CD4-positive, alpha-beta T cell treated with Interleukin-10 for 1 hour (primary cell): ENCODE measurements at regions not wholly inside any gene's neighbourhood (a gene's known extent, or its start where the extent isn't known, plus 50 kb on each side); places are given as distances from the start of the nearest gene placed in this dataset.

Source experiments
- DNase-seq: peaks from one replicate; pipeline ENCODE4 v3.0.0-alpha.2; 2020

DNA sequence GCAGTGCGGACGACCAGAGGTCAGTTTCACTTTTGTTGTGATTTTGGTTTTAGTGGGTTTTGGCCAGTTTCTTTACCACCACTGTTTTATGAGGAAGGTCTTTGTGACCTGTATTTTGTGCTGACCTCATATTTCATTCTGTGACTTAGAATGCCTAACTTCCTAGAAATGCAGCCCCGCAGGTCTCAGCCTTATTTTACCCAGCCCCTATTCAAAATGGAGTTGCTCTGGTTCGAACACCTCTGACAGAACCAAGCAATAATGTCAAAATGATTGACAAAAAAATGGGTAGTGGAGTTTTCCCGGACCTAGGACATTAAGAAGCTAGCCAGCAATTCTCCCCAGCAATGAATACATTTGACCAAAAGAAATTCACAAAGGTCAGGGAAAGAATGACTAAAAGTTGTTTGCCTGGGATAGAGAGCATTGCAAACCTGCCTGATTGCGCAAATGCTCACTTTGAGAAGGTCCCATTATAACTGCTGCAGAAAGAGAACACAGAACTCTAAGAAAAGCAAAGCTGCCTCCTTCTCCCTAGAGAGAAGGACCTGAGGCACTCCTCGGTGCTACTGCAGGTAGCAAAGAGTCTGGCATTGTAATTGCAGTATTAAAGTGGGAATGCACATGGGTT lies 288.8 kb downstream of the ADGB start:
- no peak for DNase-seq

DNA sequence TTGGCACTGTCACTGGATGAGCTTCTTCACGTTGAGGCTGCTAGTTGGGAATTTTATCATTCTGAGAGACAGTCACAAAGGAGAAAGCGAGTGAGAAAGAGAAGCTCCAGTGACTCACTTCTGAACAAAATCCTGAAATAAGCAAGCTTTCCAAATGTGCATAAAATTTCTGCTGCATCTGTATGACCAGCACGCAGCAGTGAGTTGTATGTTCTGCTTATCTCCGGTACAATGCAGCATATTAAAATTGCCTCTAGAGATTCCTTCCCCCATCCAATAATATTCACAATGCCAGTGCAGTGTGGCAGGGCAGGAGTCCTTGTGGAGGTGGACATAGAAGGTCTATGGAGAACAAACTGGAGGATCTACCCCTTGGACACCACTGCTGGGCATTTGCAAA lies 290.5 kb downstream of the ADGB start:
- DNase-seq = no peak

DNA sequence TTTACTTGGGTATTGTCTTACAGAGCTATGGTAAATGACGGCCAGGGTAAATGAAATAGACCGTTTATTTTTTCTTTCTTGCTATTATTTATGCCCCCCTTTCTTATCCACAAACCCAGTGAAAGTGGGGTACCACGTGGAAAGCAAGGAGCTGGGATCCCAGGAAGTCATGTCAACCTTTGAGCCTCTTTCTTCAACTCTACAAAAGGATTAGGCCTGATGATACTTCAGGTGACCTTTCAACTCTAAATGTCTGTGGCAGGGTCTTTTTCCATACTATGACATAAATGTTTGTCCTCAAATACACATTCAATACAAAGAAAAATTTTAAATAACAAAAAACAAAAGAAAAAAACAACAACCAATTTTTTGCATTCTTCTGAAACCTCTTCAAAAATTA lies 291.4 kb downstream of the ADGB start:
- no peak for DNase-seq

DNA sequence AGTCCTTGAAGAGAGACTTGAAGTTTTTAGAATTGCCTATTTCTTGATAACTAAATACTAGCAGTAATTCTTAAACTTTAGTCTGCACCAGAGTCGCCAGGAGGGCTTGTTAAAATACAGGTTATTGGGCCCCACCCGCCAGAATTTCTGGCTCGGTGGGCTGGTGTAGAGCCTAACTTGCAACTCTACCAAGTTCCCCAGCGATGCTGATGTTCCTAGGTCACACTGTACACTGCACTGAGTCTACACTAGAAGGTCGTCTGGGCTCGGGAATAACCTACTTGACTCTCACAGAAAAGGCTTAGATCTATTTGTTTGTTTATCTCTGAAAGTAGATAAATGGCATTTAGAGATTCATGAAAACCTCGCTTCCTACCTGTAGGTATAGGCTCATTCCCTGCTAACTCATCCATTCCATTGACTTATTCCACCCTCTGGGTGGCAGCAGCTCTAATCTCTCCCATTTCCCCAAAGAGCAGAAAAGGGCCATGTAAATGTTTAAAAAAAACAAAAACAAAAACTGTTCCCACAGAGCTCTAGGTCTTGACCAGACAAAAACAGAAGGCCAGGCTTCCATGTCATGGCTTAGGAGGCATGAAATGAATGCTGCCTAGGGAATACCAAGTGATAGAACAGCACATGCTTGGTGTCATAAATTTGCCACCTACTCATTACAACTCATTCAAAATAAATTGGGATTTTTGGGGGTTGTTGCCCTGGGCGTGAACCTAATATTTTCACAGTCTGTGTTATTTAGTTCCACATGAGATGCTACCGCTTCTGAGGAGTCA lies 292.1 kb downstream of the ADGB start:
- DNase-seq = no peak

DNA sequence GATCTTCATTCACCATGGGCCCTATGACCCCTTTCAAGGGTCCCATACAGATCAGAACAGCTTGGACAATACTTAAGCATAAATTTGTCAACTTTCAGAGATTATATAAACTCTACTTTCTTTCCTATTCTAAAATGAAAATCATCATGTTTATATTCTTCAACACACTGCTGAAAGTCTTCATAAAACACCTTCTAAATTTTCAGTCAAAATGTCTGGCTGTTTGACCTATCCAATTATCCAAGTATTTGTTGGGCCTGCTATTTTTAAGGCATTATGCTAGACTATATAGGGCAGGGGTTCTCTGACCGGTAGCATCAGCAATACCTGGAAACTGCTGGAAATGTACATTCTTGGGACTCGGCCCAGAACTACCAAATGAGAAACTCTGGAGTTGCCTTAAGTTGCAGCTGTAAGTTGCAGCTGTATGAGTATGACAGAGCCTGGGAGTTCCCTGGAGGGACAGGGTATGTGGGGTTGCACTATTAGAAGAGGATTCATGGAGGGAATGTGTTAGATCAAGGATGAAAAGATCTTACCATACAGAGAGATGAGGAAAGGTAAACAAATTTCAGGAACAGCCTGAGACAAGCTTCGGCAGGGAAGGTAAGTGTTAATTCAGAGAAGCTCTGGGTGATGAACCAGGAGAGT lies 293.0 kb downstream of the ADGB start:
- no peak for DNase-seq

DNA sequence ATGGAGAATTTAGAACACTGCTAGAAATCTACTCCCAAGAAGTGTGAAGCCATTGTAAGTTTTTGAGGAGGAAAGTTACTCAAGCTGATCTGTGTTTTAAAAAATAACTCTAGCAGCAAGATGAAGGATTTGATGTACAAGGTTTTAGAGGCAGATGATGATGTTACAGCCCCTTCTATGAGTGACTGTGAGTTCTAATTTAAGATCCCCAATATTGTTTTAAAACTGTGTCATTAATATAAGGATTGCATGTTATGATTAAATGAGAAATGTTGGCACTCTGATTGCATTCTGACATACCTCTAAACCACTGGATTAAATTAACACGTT lies 293.5 kb downstream of the ADGB start:
- no peak for DNase-seq

DNA sequence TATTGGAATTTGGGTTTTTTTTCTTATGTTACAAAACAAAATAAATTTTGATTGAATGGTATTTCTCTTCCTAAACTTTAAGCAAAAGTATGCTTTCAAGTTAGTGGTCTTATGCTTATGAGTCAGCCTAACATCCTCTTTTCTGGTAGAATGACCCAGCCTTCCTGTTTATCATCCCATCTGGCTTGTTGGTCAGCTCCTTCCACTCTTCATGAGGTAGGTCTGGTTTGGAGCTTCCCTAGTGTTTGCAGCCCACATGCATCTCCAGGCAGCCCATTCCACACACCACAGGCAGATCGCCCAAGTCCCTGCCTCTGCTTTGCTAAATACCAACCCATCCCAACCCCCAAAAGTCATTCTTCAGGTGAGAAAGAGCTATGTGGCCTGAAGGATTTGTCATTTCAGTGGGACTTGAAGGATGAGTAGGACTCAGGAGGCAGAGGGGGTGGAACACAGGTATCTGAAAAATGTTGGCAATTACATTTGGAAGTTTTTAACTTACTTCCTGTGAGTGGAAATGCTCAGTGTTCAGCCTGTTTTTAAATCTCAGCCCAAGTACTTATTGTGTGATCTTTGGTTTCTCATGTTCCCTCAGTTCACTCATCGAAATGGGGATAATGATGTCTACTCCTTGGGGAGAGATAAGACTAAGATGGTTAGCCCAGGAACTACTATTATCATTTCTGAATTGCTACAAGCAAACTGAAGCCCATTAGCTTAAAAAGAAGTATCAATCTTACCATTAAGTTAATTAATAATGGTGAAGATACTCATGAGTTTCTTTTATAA lies 294.0 kb downstream of the ADGB start:
- no peak for DNase-seq

DNA sequence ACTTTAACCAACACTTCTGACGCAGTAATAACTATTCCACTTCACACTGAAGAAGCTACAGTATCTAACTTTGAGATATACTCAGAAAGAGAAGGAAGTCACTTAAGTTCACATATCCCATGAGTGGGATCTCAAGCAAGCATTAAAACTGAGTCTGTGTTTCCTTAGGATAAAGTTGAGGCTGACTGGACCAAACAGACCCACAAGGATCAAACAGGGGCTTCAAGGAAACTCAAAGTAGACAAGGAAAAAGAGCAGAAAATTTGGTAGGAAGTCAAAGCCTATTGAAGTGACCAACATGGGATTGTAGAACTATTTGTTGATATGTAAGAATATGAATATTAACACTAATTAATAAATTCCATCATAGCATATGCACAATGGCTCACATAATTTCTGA lies 294.9 kb downstream of the ADGB start:
- no peak for DNase-seq

DNA sequence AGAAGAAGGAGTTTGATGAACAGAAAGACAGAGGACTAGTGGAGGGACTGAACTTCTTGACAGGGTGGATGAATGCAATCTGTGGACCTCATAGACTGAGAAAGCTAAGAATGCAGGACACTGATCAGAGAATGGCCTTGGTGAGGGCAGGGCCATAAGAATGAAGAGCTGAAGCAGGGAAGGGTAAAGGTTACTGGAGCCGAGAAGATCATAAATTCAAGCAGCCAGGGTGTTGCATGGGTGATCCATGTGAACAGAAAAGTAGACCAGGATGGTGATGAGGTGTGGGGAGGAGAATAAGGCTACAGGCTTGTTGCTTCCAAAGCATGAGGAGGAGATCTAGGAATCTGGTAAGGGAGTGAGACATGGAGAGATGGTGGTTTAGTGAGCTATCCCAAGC lies 295.9 kb downstream of the ADGB start:
- DNase-seq = no peak

DNA sequence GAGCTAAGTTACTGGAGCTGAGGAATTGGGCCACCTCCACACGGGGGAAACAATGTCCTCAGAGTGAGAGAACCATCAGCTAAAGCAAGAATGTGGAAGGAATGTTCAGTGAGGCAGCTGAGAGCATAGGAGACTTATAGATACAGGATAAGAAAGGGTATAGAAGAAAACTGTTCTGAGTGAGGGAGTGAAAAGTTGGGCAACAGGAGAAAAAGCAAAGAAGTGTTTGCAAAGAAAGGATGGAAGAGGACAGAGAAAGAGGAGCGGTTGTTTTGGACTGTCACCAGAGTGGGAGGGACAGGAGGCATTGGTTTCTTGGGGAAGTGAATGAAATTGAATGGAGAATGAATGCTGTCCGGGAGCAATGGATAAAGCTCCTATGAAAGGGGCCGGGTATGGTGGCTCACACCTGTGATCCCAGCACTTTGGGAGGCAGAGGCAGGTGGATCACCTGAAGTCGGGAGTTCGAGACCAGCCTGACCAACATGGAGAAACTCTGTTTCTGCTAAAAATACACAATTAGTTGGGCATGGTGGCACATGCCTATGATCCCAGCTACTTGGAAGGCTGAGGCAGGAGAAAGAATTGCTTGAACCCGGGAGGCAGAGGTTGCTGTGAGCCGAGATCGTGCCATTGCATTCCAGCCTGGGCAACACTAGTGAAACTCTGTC lies 296.5 kb downstream of the ADGB start:
- DNase-seq = no peak

DNA sequence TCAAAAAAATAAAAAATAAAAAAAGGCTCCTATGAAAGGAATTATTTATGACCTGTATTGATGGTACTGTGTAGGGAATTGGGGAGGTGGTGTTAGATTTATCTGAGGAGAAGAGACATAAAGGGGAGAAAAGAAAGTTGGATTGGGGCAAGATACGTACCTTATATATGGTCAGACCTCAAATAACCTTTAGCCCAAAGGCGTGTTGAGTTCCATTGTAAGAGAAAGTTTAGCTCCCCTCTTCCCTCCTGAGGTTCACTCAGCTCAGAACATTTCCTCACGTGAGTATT lies 296.9 kb downstream of the ADGB start:
- DNase-seq = no peak

DNA sequence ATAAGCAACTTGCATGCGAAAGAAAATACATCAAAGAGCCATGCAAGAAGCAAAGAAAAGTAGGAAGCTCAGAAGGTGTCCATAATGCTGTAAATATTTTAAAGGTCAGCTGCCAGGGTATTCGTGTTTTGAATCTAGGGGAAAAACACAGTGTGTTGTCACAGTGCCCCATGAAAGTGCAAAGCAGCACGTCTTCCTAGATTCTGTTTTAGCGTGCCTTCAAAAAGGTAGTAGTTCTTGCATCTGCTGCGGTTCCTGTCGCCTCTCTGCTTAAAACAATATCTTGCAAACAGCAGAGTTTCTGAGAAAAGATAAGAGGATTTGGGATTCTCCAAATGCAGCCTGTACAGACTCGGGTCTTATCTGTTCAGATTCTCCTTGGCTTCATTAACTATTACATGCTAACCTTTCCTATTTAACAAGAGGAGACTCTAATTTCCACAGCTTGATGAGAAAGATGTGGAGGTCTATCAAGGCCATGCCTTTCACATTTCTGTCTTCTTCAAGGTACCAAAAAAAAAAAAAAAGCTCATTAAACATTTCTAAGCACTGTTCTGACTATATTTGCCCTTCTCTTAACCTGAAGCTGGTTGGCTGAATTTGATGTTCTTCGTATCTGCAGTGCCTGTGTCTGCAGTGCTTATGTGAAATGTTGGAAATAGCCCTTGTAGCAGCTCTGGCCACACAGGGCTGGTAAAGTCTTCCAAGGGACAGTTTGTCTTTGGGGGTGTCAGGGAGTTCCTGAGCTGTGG lies 297.5 kb downstream of the ADGB start:
- DNase-seq = no peak

DNA sequence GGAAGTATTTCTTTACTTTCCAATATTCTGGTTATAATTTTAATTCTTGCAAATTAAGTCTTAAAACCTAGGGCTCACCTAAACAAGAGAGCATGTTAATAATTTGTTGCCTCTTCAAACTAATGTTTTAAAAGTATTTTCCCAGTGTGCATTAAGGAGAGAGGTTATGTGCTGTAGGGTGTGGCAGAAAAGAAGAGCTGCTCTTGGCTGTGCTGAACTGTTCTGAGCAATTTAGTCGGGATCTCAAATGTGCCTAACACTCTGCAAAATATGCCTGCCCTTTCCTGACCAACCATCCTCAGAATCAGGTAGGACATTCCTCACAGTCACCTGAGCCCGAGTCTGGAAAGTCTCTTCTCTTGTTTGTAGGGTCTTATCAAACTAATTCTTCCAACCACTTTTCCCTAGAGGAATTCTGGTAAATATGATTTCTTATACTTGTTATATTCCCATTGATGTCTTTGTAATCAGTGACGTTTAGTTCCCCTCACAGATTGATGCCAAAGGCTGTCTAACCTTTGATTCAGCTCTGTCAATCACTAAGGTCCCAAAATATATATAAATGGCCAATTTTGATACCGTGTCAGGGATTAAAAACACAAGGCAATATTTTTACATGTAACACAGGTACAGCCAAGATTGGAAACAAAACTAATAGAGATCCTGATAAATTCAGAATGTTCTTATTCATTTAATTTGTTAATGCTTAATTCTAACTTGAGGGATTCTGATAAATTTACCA lies 298.4 kb downstream of the ADGB start:
- DNase-seq = no peak

DNA sequence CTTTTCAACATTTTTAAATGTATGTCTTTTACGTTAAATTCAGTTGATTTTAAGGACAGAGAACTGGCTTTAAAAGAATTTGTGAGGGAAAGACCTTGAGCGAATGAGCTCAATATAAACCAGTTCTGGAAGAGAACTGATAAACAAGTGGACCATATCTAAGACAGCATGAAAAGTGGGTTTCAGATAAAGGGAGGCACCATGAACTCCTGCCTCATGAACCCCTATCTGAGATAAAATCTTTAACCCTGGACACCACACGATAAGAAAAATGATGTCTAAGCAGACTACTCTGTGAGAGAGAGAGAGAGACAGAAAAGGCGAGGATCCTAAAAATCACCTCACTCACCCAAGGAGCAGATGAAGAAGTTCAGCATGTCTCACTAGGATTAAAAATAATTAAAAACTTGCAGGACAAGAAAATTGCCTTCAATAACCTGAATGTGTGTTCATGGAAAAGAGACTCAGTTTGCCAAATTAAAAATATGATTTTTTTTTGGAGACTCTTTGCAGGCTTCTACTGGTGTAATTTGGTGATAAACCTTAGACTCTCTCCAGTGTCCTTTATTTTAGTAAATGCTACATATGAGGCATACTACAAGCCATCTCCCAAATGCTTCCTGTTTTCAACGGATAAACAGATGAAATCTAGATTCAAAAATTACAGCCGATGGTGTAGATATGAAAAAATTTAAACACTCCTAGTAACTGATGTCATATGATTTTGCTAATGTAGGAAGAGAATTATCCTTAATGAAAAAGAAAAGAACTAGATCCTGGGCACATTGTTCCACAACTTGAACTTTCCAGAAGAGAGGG lies 299.5 kb downstream of the ADGB start:
- DNase-seq = no peak

DNA sequence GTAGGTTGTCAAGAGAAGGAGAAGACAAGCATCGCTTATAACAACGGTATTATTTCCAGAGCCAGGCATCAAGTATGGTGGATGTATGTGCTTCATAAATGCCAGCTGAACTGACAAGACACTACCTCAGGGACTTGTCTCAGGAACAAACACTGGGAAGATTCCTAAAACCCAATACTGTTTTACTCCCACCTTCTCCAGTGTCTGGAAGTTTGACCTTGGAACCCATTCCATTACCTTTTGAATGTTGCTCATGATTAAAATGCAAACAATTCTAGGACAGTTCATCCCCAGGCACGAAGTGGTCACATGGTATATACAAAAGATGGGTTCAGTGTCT lies 300.1 kb downstream of the ADGB start:
- no peak for DNase-seq

DNA sequence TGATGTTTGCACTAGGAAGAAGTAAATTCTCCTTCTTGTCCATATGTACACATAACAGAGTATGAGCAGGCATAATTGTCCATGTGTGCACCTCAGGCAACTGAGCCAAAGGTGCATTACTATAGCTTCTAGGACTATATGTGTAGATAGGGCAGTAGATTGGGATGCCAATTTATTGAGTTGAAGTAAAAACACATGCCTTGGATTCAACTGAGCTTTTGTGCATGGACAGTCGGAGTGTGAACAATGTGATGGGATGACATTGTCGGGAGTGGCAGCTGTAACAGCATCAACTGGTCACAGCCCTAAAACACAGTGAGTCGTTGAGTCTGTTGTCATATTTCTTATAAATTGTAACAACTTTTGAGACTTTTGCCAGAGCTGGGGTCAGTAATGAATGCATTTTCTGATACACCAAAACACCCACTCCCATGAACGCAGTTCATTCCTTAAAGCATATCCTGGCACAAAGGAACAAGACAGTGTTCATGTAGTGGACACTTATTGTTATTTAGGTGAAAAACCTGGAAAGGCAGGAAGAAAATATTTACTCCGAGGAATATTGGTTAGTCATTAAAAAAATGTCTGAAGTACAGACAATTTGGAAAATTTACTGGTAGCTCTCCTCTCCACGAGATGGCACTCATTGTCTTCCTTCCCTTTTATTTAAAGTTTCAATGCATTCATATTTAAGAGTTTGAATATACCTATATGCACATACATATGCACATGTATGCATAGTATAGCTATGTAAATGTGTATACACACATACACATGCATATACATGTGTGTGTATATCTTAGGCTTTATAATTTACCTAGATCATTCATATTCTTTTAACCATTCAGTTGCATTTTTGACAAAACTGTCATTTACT lies 302.0 kb upstream of the STXBP5 start:
- DNase-seq = peak; percentile 13

DNA sequence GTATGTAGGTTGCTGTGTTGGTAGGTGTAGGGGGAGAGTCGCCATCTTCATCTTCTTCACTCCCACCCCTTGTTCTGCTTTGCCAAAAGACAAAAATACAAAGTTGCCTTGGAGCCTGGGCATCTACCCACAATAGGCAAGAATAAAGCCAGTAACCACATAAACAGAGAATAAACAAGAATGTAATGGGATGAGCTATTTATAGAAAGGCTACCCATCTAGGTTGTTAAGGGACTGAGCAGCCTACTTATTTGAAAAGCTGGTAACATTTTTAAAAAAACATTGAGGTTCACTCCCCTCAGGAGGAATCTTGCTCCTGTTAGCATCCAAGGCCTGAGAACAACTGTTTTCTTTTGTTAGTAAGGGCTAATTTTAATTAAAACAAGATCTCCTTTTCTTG lies 301.4 kb upstream of the STXBP5 start:
- no peak for DNase-seq

DNA sequence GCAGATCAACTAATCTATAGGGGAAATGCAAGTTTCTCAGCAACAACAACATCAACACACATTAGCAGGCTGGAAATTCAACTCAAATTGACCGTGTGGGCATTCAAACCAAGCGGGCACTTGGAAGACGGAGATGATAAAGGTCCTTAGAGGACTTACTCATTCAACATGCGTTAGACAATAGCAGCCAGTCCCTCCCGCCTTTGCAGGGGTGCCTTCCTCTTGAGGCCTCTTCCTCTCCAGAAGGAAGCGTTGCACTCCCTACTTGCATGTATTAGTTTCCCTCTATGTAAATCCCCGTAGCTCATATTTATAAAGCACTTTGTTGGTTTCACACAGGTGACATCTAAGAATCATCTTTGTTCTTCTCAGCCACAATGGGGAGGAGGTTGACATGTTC lies 300.8 kb upstream of the STXBP5 start:
- DNase-seq = no peak

DNA sequence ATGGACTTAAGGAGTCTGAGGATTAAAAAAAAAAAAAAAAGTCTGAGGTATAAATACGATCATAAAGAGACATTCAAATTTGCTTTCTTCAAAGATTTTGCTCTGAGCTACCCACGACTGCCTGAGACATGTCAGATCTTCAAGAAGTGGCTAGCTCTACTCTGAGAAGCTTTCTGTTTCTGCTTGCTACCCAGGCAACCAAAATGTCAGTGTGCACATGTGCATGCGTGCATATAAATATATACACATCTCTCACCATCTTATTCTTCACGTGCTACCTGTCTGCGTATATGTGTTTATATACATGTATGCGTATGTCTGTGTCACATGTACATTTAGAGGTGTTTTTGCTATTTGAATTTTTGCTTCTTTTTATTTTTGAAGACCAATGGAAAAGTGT lies 299.6 kb upstream of the STXBP5 start:
- no peak for DNase-seq

DNA sequence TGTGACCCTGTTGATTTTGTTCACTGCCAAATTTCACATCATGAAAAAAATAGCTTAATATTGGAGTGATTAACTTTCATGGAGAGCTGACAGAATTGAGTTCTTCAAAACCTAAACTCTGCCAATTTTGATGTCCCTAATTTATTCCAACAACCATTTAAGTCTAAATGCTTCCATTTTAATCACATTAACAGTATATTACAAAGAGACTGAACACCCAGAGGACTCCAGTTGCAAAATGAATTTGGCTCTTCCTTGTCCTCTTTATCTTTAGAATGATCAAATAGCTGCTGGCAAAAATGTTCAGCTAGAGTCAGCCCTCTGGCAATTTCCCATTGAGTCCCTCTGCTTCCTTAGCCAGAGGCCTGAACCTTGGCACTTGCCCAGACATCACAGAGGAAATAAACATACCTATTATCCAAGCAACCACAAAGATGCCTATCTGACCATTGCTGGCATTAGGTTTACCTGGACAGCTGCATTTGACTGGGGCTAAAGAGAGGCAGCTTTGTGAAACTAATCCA lies 299.0 kb upstream of the STXBP5 start:
- no peak for DNase-seq
